CD4-positive, alpha-beta memory T cell (primary cell): ENCODE measurements at regions not wholly inside any gene's neighbourhood (a gene's known extent, or its start where the extent isn't known, plus 50 kb on each side); places are given as distances from the start of the nearest gene placed in this dataset.

Source experiments
- CTCF ChIA-PET: fragments of 350-600 bp; sonication (Branson Sonifier 250); formaldehyde crosslinking; loops from one replicate; lab custom pipeline; 2021; ENCODE audit warnings: inconsistent platforms; ENCODE audit not compliant: partially characterized antibody; lab: Charles Lee
- POLR2A ChIA-PET: fragments of 350-600 bp; sonication (Branson Sonifier 250); formaldehyde crosslinking; loops from one replicate; lab custom pipeline; 2021; ENCODE audit not compliant: partially characterized antibody; lab: Charles Lee
- DNase-seq, 5 donors: peaks; one replicate each; pipeline versions ENCODE4 v3.0.0 to v3.0.0-alpha.2; 2020 to 2022; ENCODE audit warnings: mixed read lengths in 1 of 5
- H3K27ac ChIP-seq: one replicate; pipeline ENCODE4 v1.7.0; 2013; ENCODE audit warnings: low read depth, low read length
- H3K27me3 ChIP-seq: 2 replicates; pipeline ENCODE4 v1.7.0; 2013; ENCODE audit warnings: mild to moderate bottlenecking, low read length, moderate library complexity; ENCODE audit not compliant: insufficient read depth
- H3K36me3 ChIP-seq: 2 replicates; pipeline ENCODE4 v1.7.0; 2013; ENCODE audit warnings: mild to moderate bottlenecking, low read length, moderate library complexity; ENCODE audit not compliant: insufficient read depth
- H3K4me1 ChIP-seq: 2 replicates; pipeline ENCODE4 v1.7.0; 2013; ENCODE audit warnings: mild to moderate bottlenecking, low read length, moderate library complexity; ENCODE audit not compliant: insufficient read depth
- H3K4me3 ChIP-seq, 2 donors: one replicate each; pipeline ENCODE4 v1.7.0; 2013; ENCODE audit warnings: low read length in 2 of 2, mild to moderate bottlenecking in 1 of 2
- H3K9me3 ChIP-seq, 2 donors: one replicate each; pipeline ENCODE4 v1.7.0; 2013; ENCODE audit warnings: low read length in 2 of 2, control low read depth in 1 of 2; ENCODE audit not compliant: control insufficient read depth in 1 of 2
- H3K27ac Mint-ChIP-seq, 7 donors: one replicate each; pipeline ENCODE4 v1.8.0; 2020 to 2021; ENCODE audit warnings: mixed read lengths in 7 of 7, mild to moderate bottlenecking in 6 of 7, inconsistent platforms in 3 of 7, moderate library complexity in 3 of 7
- H3K27me3 Mint-ChIP-seq, 2 donors: one replicate each; pipeline ENCODE4 v1.8.0; 2020 to 2021; ENCODE audit warnings: mixed read lengths in 2 of 2
- H3K36me3 Mint-ChIP-seq, 2 donors: one replicate each; pipeline ENCODE4 v1.8.0; 2020 to 2021; ENCODE audit warnings: mixed read lengths in 2 of 2, inconsistent platforms in 1 of 2, mild to moderate bottlenecking in 1 of 2
- H3K4me1 Mint-ChIP-seq, 4 donors: one replicate each; pipeline ENCODE4 v1.8.0; 2020 to 2021; ENCODE audit warnings: mixed read lengths in 4 of 4, mild to moderate bottlenecking in 1 of 4
- H3K4me3 Mint-ChIP-seq, 8 donors: one replicate each; pipeline ENCODE4 v1.8.0; 2020 to 2021; ENCODE audit warnings: mixed read lengths in 8 of 8, mild to moderate bottlenecking in 7 of 8, moderate library complexity in 6 of 8, inconsistent platforms in 3 of 8
- H3K9me3 Mint-ChIP-seq, 8 donors: one replicate each; pipeline ENCODE4 v1.8.0; 2020 to 2021; ENCODE audit warnings: mixed read lengths in 8 of 8, mild to moderate bottlenecking in 5 of 8, inconsistent platforms in 3 of 8, moderate library complexity in 1 of 8
- intact Hi-C: fragments of 100-400 bp; cut with micrococcal nuclease; formaldehyde crosslinking; loops from one replicate; pipeline ENCODE4 v1.15.1; 2023

DNA sequence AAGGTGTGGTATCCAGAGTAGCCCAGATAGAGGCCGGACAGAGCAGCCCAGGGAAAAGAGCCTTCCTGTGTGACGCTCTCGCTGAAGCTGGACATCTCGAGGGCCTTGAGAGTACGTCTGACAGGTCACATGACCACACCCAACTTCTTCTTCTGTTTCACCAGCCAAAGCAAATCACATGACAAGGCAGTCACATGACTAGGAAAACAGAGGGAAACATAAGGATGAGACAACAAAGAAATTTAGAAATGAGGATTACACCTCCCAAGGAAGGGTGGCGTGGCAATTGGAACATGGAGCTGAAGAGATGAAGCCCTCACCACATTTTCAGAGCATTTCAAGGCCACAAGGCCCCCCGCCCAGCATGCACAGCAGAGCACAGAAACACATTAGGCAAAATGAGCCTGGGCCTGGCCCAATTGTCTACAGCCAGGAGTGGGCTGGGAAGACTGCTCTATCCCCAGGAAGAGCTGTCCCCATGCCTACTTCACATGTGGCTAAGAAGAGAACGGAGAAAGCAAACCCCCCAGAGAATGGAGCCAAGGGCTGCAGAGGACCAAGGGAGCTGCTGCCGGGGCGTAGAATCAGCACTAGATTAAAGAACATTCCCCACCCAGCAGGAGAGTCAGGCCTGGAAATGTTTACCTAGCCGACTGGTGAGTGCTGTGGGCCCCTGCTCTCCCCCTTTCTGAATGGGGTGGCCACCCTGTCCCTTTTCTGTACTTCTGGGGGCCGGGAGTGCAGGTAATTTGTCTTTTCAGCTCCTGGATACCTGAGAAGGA is 305.1 kb downstream of the NPHP4 start:
- Histone ChIP-seq H3K36me3 (no peaks in the 10 kb centered on the region), H3K27ac (no peak overlapping the region), H3K9me3 (no peaks in the 10 kb centered on the region), H3K27me3 (no peaks in the 10 kb centered on the region), H3K4me3 (no peak overlapping the region), H3K4me1 (peaks cover 5% of the 10 kb centered on the region)
- peaks cover 2 to 19% of the 10 kb centered on the region in 2 donors for H3K27me3 Mint-ChIP-seq
- intact Hi-C loops, result no loop called here
- CTCF ChIA-PET, result no interaction called here
- DNase-seq, result no peak
- H3K4me1 Mint-ChIP-seq, result peaks cover 1 to 7% (median 6%) of the 10 kb centered on the region in 4 donors
- no peak overlapping the region for H3K4me3 Mint-ChIP-seq
- POLR2A ChIA-PET, result no interaction called here
- peaks cover 0 to 5% (median 0%) of the 10 kb centered on the region in 8 donors for H3K9me3 Mint-ChIP-seq
- no peaks in the 10 kb centered on the region for H3K36me3 Mint-ChIP-seq
- peak overlapping the region in 1 of 7 donors; percentile 66 for H3K27ac Mint-ChIP-seq

DNA sequence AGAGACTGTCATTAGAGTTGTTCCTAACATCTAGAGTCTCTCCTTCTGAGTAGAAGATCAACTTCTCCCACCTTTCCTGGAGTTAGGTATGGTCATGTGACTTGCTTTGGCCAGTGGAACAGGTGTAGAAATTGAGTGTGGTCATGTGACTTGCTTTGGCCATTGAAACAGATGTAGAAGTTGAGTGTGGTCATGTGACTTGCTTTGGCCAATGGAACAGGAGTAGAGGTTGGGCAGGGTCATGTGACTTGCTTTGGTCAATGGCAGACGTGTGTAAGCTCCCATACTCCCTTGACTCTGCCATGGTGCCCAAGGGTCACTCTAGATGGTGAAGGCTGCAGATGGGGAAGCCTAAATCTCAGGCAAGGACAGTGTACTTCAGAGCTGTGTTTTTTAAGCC is 306.0 kb downstream of the NPHP4 start:
- Histone ChIP-seq H3K36me3 (no peaks in the 10 kb centered on the region), H3K9me3 (no peaks in the 10 kb centered on the region), H3K4me1 (peaks cover 5% of the 10 kb centered on the region), H3K4me3 (no peak overlapping the region), H3K27ac (no peak overlapping the region), H3K27me3 (no peaks in the 10 kb centered on the region)
- Mint-ChIP-seq H3K27ac (peak overlapping the region in 1 of 7 donors; percentile 57), H3K4me1 (peaks cover 1 to 7% (median 6%) of the 10 kb centered on the region in 4 donors), H3K27me3 (peaks cover 2 to 19% of the 10 kb centered on the region in 2 donors), H3K36me3 (no peaks in the 10 kb centered on the region), H3K4me3 (no peak overlapping the region), H3K9me3 (peaks cover 0 to 5% (median 0%) of the 10 kb centered on the region in 8 donors)
- CTCF ChIA-PET, result no interaction called here
- POLR2A ChIA-PET, result no interaction called here
- DNase-seq, result no peak
- intact Hi-C loops, result no loop called here

DNA sequence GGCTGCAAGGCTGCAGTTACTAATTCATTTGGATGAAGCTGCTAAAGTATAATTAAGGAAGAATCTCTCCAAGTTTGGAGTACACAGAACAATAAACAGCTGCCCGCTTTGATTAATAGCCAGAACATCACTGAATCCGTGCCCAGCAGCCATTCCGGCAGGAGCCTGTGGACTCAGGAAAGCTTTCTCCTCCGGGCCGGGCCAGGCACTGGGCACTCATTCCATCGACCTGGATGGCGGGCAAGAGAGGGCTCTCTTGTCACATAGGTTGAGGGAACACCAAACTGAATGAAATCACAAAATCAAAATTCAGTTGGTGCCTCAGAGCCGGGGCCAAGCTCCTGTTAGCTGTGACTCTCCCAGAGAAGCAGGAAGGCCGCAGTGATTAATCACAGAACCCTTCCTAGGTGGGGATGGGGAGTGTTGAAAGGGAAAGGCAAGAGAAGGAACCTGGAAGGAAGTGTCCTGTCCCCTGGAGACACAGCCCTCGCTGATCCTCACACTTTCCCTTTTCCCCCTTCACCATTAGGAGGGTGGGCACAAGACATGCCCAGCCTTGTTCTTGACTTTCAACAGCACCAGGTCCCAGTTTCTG is 306.7 kb downstream of the NPHP4 start:
- Mint-ChIP-seq H3K27me3 (peaks cover 0 to 17% of the 10 kb centered on the region in 2 donors), H3K27ac (no peak overlapping the region), H3K4me1 (peaks cover 1 to 7% (median 6%) of the 10 kb centered on the region in 4 donors), H3K9me3 (peaks cover 0 to 3% (median 0%) of the 10 kb centered on the region in 8 donors), H3K4me3 (no peak overlapping the region), H3K36me3 (no peaks in the 10 kb centered on the region)
- Histone ChIP-seq H3K36me3 (no peaks in the 10 kb centered on the region), H3K27me3 (no peaks in the 10 kb centered on the region), H3K4me3 (no peak overlapping the region), H3K9me3 (no peaks in the 10 kb centered on the region), H3K4me1 (peaks cover 5% of the 10 kb centered on the region), H3K27ac (no peak overlapping the region)
- CTCF ChIA-PET, result no interaction called here
- DNase-seq, result no peak
- POLR2A ChIA-PET, result no interaction called here
- intact Hi-C loops, result no loop called here

DNA sequence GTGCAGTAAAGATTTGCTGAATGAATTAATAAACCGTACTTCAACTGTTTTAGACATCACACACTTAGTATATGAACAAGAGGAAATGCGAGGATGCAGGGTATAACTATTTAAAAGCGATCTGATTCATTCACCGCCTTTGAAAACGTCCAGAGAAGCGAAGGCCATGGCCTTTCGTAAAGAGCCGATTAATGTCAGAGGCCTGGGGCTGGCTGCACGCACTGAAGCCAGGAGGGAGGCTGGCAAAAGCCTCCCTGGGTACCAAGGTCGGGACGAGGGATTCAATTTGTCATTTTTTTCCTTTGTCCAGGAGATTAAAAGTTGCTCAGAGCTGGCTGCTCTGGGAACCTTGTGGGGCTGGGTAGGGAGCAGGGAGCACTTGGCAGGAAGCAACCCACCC is 307.4 kb downstream of the NPHP4 start:
- no peak overlapping the region for H3K4me3 ChIP-seq
- CTCF ChIA-PET, result no interaction called here
- Mint-ChIP-seq H3K36me3 (no peaks in the 10 kb centered on the region), H3K9me3 (peaks cover 0 to 3% (median 0%) of the 10 kb centered on the region in 8 donors), H3K4me1 (peaks cover 1 to 7% (median 6%) of the 10 kb centered on the region in 4 donors), H3K27ac (no peak overlapping the region), H3K4me3 (no peak overlapping the region), H3K27me3 (peaks cover 0 to 11% of the 10 kb centered on the region in 2 donors)
- no peaks in the 10 kb centered on the region for H3K27me3 ChIP-seq
- no peak overlapping the region for H3K27ac ChIP-seq
- H3K9me3 ChIP-seq, result no peaks in the 10 kb centered on the region
- H3K36me3 ChIP-seq, result no peaks in the 10 kb centered on the region
- DNase-seq, result no peak
- intact Hi-C loops, result no loop called here
- peaks cover 5% of the 10 kb centered on the region for H3K4me1 ChIP-seq
- POLR2A ChIA-PET, result no interaction called here

DNA sequence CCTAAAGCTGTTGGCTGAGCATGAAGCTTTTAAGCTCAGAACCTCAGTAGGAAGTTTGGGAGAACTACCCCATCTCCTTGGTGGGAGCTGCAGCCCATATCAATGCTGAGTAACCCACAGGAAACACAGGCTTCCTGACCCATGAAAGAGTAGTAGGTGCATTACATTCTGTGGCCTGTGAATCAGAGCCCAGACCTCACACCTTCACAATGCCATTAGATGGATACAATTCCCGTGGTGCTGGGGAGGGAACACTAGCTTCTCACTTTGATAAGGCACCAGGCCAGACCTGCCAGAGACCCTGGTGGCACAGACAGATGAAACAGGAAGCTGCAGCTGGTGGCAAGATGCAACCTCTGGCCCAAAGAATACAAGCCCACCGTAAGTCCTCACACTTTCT is 308.8 kb downstream of the NPHP4 start:
- Mint-ChIP-seq H3K9me3 (peaks cover 0 to 4% (median under 1%) of the 10 kb centered on the region in 8 donors), H3K27me3 (peaks cover 5 to 10% of the 10 kb centered on the region in 2 donors), H3K36me3 (no peaks in the 10 kb centered on the region), H3K27ac (no peak overlapping the region), H3K4me1 (peaks cover 1 to 7% (median 7%) of the 10 kb centered on the region in 4 donors), H3K4me3 (peak overlapping the region in 1 of 8 donors; percentile 4)
- H3K4me3 ChIP-seq, result no peak overlapping the region
- no peaks in the 10 kb centered on the region for H3K9me3 ChIP-seq
- peaks cover 5% of the 10 kb centered on the region for H3K4me1 ChIP-seq
- POLR2A ChIA-PET, result no interaction called here
- CTCF ChIA-PET, result no interaction called here
- DNase-seq, result no peak
- no peaks in the 10 kb centered on the region for H3K27me3 ChIP-seq
- H3K36me3 ChIP-seq, result no peaks in the 10 kb centered on the region
- intact Hi-C loops, result no loop called here
- no peak overlapping the region for H3K27ac ChIP-seq

DNA sequence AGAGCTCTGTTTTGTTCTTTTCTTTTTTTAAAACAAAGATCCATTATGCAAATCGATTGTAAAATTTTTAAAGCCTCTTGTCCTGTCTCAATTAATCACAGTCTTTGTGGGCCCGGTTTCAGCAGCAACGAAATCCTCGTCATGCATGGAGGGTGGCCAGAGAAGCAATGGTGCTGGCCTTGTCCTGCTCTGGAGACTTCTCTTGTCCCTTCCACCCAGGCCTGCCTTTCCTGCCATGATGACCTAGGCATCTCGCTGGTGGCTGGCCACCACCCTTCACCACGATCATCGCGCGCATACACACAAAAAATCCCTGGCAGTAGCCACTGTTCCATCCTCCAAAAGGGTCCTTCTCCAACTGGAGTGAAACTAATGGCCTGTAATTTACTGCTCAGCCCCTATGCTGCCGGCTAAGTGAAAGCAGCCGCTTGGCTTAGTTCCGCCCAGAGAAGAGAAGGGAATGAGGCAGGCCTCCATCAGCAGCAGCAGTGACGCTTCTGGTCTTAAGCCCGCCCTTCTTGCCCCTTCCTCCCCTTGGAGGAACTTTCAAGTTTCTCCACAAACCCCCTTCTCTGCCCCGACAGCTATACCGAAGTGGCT is 309.5 kb downstream of the NPHP4 start:
- DNase-seq, result no peak
- H3K4me3 Mint-ChIP-seq, result peak overlapping the region in 1 of 8 donors; percentile 4
- Histone ChIP-seq H3K4me1 (peaks cover 5% of the 10 kb centered on the region), H3K9me3 (no peaks in the 10 kb centered on the region), H3K36me3 (no peaks in the 10 kb centered on the region), H3K27me3 (no peaks in the 10 kb centered on the region), H3K4me3 (no peak overlapping the region), H3K27ac (no peak overlapping the region)
- H3K9me3 Mint-ChIP-seq, result peaks cover 0 to 8% (median under 1%) of the 10 kb centered on the region in 8 donors
- H3K27me3 Mint-ChIP-seq, result peaks cover 6 to 14% of the 10 kb centered on the region in 2 donors
- no peaks in the 10 kb centered on the region for H3K36me3 Mint-ChIP-seq
- H3K4me1 Mint-ChIP-seq, result peaks cover 3 to 7% (median 7%) of the 10 kb centered on the region in 4 donors
- intact Hi-C loops, result no loop called here
- no peak overlapping the region for H3K27ac Mint-ChIP-seq
- POLR2A ChIA-PET, result no interaction called here
- CTCF ChIA-PET, result no interaction called here

DNA sequence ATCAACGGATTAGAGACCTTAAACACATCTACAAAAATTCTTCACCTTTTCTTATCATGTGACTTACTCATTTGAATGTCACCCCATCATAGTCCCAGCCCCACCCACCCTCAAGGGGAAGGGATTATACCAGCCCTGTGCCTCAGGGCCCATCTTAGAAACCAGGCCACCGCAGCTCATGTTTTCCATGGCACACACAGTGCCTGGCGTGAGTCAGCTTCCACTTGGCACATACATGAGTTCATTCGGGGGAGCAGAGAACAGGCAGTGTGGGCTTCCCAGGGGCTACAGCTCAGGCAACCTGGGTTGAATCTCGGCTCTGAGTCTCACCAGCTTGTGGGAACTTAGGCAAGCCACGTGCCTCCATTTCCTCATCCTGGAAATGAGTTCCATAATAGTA is 310.6 kb downstream of the NPHP4 start:
- intact Hi-C loops, result no loop called here
- Mint-ChIP-seq H3K4me1 (peaks cover 3 to 7% (median 7%) of the 10 kb centered on the region in 4 donors), H3K4me3 (no peak overlapping the region), H3K27ac (no peak overlapping the region), H3K9me3 (peaks cover 0 to 8% (median 2%) of the 10 kb centered on the region in 8 donors), H3K36me3 (no peaks in the 10 kb centered on the region), H3K27me3 (peaks cover 7 to 10% of the 10 kb centered on the region in 2 donors)
- ChIA-PET CTCF (no interaction called here), POLR2A (no interaction called here)
- no peaks in the 10 kb centered on the region for H3K36me3 ChIP-seq
- no peak overlapping the region for H3K27ac ChIP-seq
- H3K9me3 ChIP-seq, result no peaks in the 10 kb centered on the region
- DNase-seq, result no peak
- no peak overlapping the region for H3K4me3 ChIP-seq
- H3K4me1 ChIP-seq, result peaks cover 5% of the 10 kb centered on the region
- H3K27me3 ChIP-seq, result no peaks in the 10 kb centered on the region
